Choroid plexus epithelial cell (primary cell): ENCODE measurements at regions not wholly inside any gene's neighbourhood (a gene's known extent, or its start where the extent isn't known, plus 50 kb on each side); places are given as distances from the start of the nearest gene placed in this dataset.

Experiments
- DNase-seq: peaks from one replicate; pipeline ENCODE4 v3.0.0-alpha.2; 2010; ENCODE audit warnings: low read depth
- H3K4me3 ChIP-seq: 2 replicates; pipeline ENCODE4 v1.5.1; 2011; ENCODE audit warnings: low read depth, mild to moderate bottlenecking, control low read depth, low read length, moderate library complexity
- CTCF ChIP-seq: conservative IDR thresholded peaks from 2 replicates; pipeline ENCODE4 v1.5.1; 2011; ENCODE audit warnings: low read depth, mild to moderate bottlenecking, control low read depth, inconsistent platforms, low read length, moderate library complexity

- TF ChIP-seq CTCF: no peak
- no peak for DNase-seq
- no peak overlapping the region for H3K4me3 ChIP-seq
These were observed 556.3 kb upstream of the ANO5 start for GRCh38 chr11:21636561-21636960.

GRCh38 chr11:21640491-21640890 lies 552.4 kb upstream of the ANO5 start:
- no peak overlapping the region for H3K4me3 ChIP-seq
- no peak for DNase-seq
- no peak for TF ChIP-seq CTCF

GRCh38 chr11:21641869-21642268 lies 551.0 kb upstream of the ANO5 start:
- DNase-seq: no peak
- no peak overlapping the region for H3K4me3 ChIP-seq
- TF ChIP-seq CTCF: no peak

GRCh38 chr11:21646351-21646750 lies 546.5 kb upstream of the ANO5 start:
- H3K4me3 ChIP-seq: no peak overlapping the region
- TF ChIP-seq CTCF: no peak
- DNase-seq: no peak

- no peak for TF ChIP-seq CTCF
- H3K4me3 ChIP-seq: no peak overlapping the region
These were observed 541.9 kb upstream of the ANO5 start for GRCh38 chr11:21650961-21651360.

GRCh38 chr11:21653951-21654421 lies 538.9 kb upstream of the ANO5 start:
- no peak for TF ChIP-seq CTCF
- no peak for DNase-seq

More at GRCh38 chr11:21650961-21651360, 541.9 kb upstream of the ANO5 start:
- DNase-seq: no peak

GRCh38 chr11:21656065-21656464 lies 536.8 kb upstream of the ANO5 start:
- no peak for DNase-seq
- H3K4me3 ChIP-seq: no peak overlapping the region
- TF ChIP-seq CTCF: no peak

More at GRCh38 chr11:21653951-21654421, 538.9 kb upstream of the ANO5 start:
- H3K4me3 ChIP-seq: no peak overlapping the region
